IMR-90 (cell line): ENCODE measurements at regions not wholly inside any gene's neighbourhood (a gene's known extent, or its start where the extent isn't known, plus 50 kb on each side); places are given as distances from the start of the nearest gene placed in this dataset.

ENCODE experiments used
- ATAC-seq: fragments of 200-7000 bp; cut with Tn5 transposase; 2 replicates; pipeline ENCODE4 v1.9.1; 2020; ENCODE audit warnings: low read depth, mild to moderate bottlenecking, moderate library complexity
- BruUV-seq: library from RNA; stranded (reverse); fragments of 400-500 nt; replicated peaks from 2 replicates; lab custom pipeline; 2021; lab: Mats Ljungman, UMichigan
- CTCF ChIA-PET: fragments of 300-600 bp; formaldehyde crosslinking; extraction: SDS; loops from one replicate; lab custom pipeline; 2021; ENCODE audit warnings: antibody characterized with exemption; lab: Yijun Ruan, JAX
- POLR2A ChIA-PET: fragments of 300-600 bp; sonication (Branson Sonifier 250); formaldehyde crosslinking; loops from one replicate; lab custom pipeline; 2022; ENCODE audit warnings: antibody characterized with exemption; ENCODE audit not compliant: unreplicated experiment; lab: Charles Lee
- DNase-seq: peaks from one replicate; pipeline ENCODE4 v3.0.0; 2013
- H2AFZ ChIP-seq: replicated peaks from 2 replicates; pipeline ENCODE3; 2013; ENCODE audit warnings: low read length, mild to moderate bottlenecking; ENCODE audit not compliant: poor library complexity
- H2AK5ac ChIP-seq: 2 replicates; pipeline ENCODE4 v1.6.1; 2013; ENCODE audit warnings: low read depth, low read length, inconsistent platforms
- H2AK9ac ChIP-seq: replicated peaks from 2 replicates; pipeline ENCODE3; 2013; ENCODE audit warnings: mild to moderate bottlenecking, low read depth, low read length, moderate library complexity; ENCODE audit not compliant: poor library complexity
- H2BK120ac ChIP-seq: 2 replicates; pipeline ENCODE4 v1.6.1; 2013; ENCODE audit warnings: low read depth, low read length, inconsistent platforms
- H2BK15ac ChIP-seq: 3 replicates; pipeline ENCODE4 v1.6.1; 2013; ENCODE audit warnings: low read depth, low read length, inconsistent platforms
- H2BK20ac ChIP-seq: 2 replicates; pipeline ENCODE4 v1.6.1; 2013; ENCODE audit warnings: low read depth, mild to moderate bottlenecking, inconsistent platforms, low read length, moderate library complexity
- H2BK5ac ChIP-seq: 2 replicates; pipeline ENCODE4 v1.6.1; 2013; ENCODE audit warnings: mild to moderate bottlenecking, low read depth, low read length, inconsistent platforms; ENCODE audit not compliant: poor library complexity, severe bottlenecking
- H3K14ac ChIP-seq: replicated peaks from 2 replicates; pipeline ENCODE4 v1.6.1; 2013; ENCODE audit warnings: low read depth, low read length, inconsistent platforms
- H3K18ac ChIP-seq: 2 replicates; pipeline ENCODE4 v1.6.1; 2013; ENCODE audit warnings: low read depth, low read length, control low read depth
- H3K23ac ChIP-seq: 2 replicates; pipeline ENCODE4 v1.6.1; 2013; ENCODE audit warnings: low read depth, low read length, inconsistent platforms
- H3K27ac ChIP-seq: 2 replicates; pipeline ENCODE4 v1.5.1; 2013; ENCODE audit warnings: mild to moderate bottlenecking, control low read depth, low read length; ENCODE audit not compliant: insufficient read depth
- H3K27me3 ChIP-seq: 2 replicates; pipeline ENCODE4 v1.6.1; 2013; ENCODE audit warnings: low read length; ENCODE audit not compliant: control insufficient read depth, insufficient read depth
- H3K36me3 ChIP-seq: 2 replicates; pipeline ENCODE4 v1.6.1; 2013; ENCODE audit warnings: low read length, mixed read lengths; ENCODE audit not compliant: control insufficient read depth, insufficient read depth
- H3K4ac ChIP-seq: 2 replicates; pipeline ENCODE4 v1.6.1; 2013; ENCODE audit warnings: low read depth, low read length, inconsistent platforms
- H3K4me1 ChIP-seq: 2 replicates; pipeline ENCODE4 v1.6.1; 2013; ENCODE audit warnings: low read length, mixed read lengths; ENCODE audit not compliant: control insufficient read depth, insufficient read depth
- H3K4me2 ChIP-seq: 2 replicates; pipeline ENCODE4 v1.6.1; 2013; ENCODE audit warnings: low read depth, mild to moderate bottlenecking, control low read depth, low read length, moderate library complexity
- H3K4me3 ChIP-seq: 2 replicates; pipeline ENCODE4 v1.5.1; 2013; ENCODE audit warnings: low read depth, mild to moderate bottlenecking, control low read depth, low read length, moderate library complexity; ENCODE audit not compliant: insufficient read depth
- H3K56ac ChIP-seq: 2 replicates; pipeline ENCODE4 v1.6.1; 2013; ENCODE audit warnings: low read length, inconsistent platforms; ENCODE audit not compliant: insufficient read depth; ENCODE audit errors: extremely low read depth
- H3K79me1 ChIP-seq, 2 experiments: 2 replicates each; pipeline ENCODE4 v1.6.1; 2013; ENCODE audit warnings: low read length in 2 of 2, inconsistent platforms in 1 of 2, low read depth in 1 of 2
- H3K9ac ChIP-seq: 2 replicates; pipeline ENCODE4 v1.6.1; 2013; ENCODE audit warnings: low read depth, low read length, control low read depth
- H3K9me1 ChIP-seq: 2 replicates; pipeline ENCODE4 v1.6.1; 2013; ENCODE audit warnings: low read length, inconsistent platforms; ENCODE audit not compliant: insufficient read depth
- H3K9me3 ChIP-seq: 2 replicates; pipeline ENCODE4 v1.6.1; 2013; ENCODE audit warnings: low read length; ENCODE audit not compliant: control insufficient read depth, insufficient read depth
- H4K20me1 ChIP-seq: 2 replicates; pipeline ENCODE4 v1.6.1; 2013; ENCODE audit warnings: low read length, inconsistent platforms; ENCODE audit not compliant: insufficient read depth
- H4K5ac ChIP-seq: 2 replicates; pipeline ENCODE4 v1.6.1; 2013; ENCODE audit warnings: mild to moderate bottlenecking, low read depth, low read length, control low read depth
- H4K8ac ChIP-seq, 2 experiments: 2 replicates each; pipeline ENCODE4 v1.6.1; 2013; ENCODE audit warnings: low read depth in 2 of 2, low read length in 2 of 2, control low read depth in 1 of 2, inconsistent platforms in 1 of 2
- H4K91ac ChIP-seq: 2 replicates; pipeline ENCODE4 v1.6.1; 2013; ENCODE audit warnings: low read depth, low read length, inconsistent platforms; ENCODE audit not compliant: insufficient read depth
- BHLHE40 ChIP-seq: fragments of 150-350 bp; IDR thresholded peaks from 2 replicates; pipeline ENCODE4 v1.6.1; 2016; ENCODE audit warnings: mild to moderate bottlenecking, low read depth, low read length
- CEBPB ChIP-seq: IDR thresholded peaks from 2 replicates; pipeline ENCODE4 v1.6.1; 2012; ENCODE audit warnings: low read depth, low read length, improper control_type of control experiment
- CHD1 ChIP-seq: IDR thresholded peaks from 2 replicates; pipeline ENCODE4 v1.6.1; 2012; ENCODE audit warnings: low read depth, low read length, improper control_type of control experiment
- CTCF ChIP-seq: conservative IDR thresholded peaks from 2 replicates; pipeline ENCODE4 v1.5.1; 2012; ENCODE audit warnings: mild to moderate bottlenecking, low read depth, low read length, improper control_type of control experiment
- ELK1 ChIP-seq: fragments of 150-350 bp; IDR thresholded peaks from 2 replicates; pipeline ENCODE4 v1.6.1; 2016; ENCODE audit warnings: low read depth, mild to moderate bottlenecking, low read length, moderate library complexity, borderline replicate concordance
- FOS ChIP-seq: fragments of 150-350 bp; IDR thresholded peaks from 2 replicates; pipeline ENCODE4 v1.6.1; 2016; ENCODE audit warnings: low read depth, low read length
- MAFK ChIP-seq: IDR thresholded peaks from 2 replicates; pipeline ENCODE4 v1.6.1; 2012; ENCODE audit warnings: low read depth, low read length, improper control_type of control experiment
- MAZ ChIP-seq: IDR thresholded peaks from 2 replicates; pipeline ENCODE4 v1.6.1; 2012; ENCODE audit warnings: low read depth, mild to moderate bottlenecking, low read length, improper control_type of control experiment, moderate library complexity, borderline replicate concordance
- NFE2L2 ChIP-seq: fragments of 150-350 bp; IDR thresholded peaks from 2 replicates; pipeline ENCODE4 v1.6.1; 2016; ENCODE audit warnings: low read depth, mild to moderate bottlenecking, low read length
- POLR2A ChIP-seq: IDR thresholded peaks from 2 replicates; pipeline ENCODE4 v1.6.1; 2012; ENCODE audit warnings: mild to moderate bottlenecking, low read depth, low read length
- RAD21 ChIP-seq: IDR thresholded peaks from 2 replicates; pipeline ENCODE4 v1.6.1; 2012; ENCODE audit warnings: low read length, improper control_type of control experiment
- RCOR1 ChIP-seq: IDR thresholded peaks from 2 replicates; pipeline ENCODE4 v1.6.1; 2012; ENCODE audit warnings: mild to moderate bottlenecking, low read length, improper control_type of control experiment; ENCODE audit not compliant: insufficient replicate concordance
- RFX5 ChIP-seq: IDR thresholded peaks from 2 replicates; pipeline ENCODE4 v1.8.0; 2012; ENCODE audit warnings: low read depth, mild to moderate bottlenecking, low read length, moderate library complexity
- SMC3 ChIP-seq: fragments of 150-350 bp; IDR thresholded peaks from 2 replicates; pipeline ENCODE4 v1.6.1; 2016; ENCODE audit warnings: low read depth, mild to moderate bottlenecking, antibody characterized with exemption, low read length, moderate library complexity
- USF2 ChIP-seq: fragments of 150-350 bp; IDR thresholded peaks from 2 replicates; pipeline ENCODE4 v1.6.1; 2017; ENCODE audit warnings: mild to moderate bottlenecking, antibody characterized with exemption, low read length, low read depth
- WGBS, 2 experiments: methylation state at CpG; one replicate each; pipeline versions ENCODE4 v1.1.5 to v1.1.7; 2013; ENCODE audit warnings: missing lambda C conversion rate in 2 of 2; ENCODE audit not compliant: insufficient read length in 1 of 2; ENCODE audit errors: extremely low coverage in 2 of 2; 5-methylcytosine and 5-hydroxymethylcytosine counted together
- dilution Hi-C: fragments of 300-500 bp; cut with HindIII; formaldehyde crosslinking; loops from one replicate; pipeline ENCODE4 v1.14.3; 2018; ENCODE audit warnings: low sequenced_read_pairs; ENCODE audit not compliant: unreplicated experiment
- in situ Hi-C: fragments of 300-500 bp; cut with MboI; formaldehyde crosslinking; loops from 3 replicates; pipeline ENCODE4 v1.14.3; 2019; ENCODE audit warnings: low sequenced_read_pairs, inconsistent platforms, mixed read lengths
- intact Hi-C: fragments of 100-400 bp; cut with micrococcal nuclease; formaldehyde crosslinking; loops from 2 replicates; pipeline ENCODE4 v1.10.0; 2022

GRCh38 chr16:86221085-86221484 lies 289.2 kb upstream of the FOXF1 start:
- intact Hi-C loops (loop anchor here (1.0 to 5.0 kb wide), 8 partner anchors 50 to 399 kb away; partner anchors contain the start of gene FOXF1), dilution Hi-C loops (no loop called here), in situ Hi-C loops (loop anchor here (5.0 to 10.0 kb wide), 4 partner anchors 74 to 291 kb away; partner anchors contain the start of gene FOXF1)
- peak overlapping the region; percentile 89 for H3K4me2 ChIP-seq
- no peaks in the 10 kb centered on the region for H4K20me1 ChIP-seq
- peak overlapping the region; percentile 98 for H3K4ac ChIP-seq
- no peaks in the 10 kb centered on the region for H3K9me3 ChIP-seq
- ChIA-PET CTCF (interaction anchor here (1.1 to 1.2 kb wide), 2 partner anchors 31 to 82 kb away, joined by 3 to 5 read pairs; no protein-coding TSS in a partner anchor), POLR2A (interaction anchor here (0.6 to 2.9 kb wide), 6 partner anchors 53 to 296 kb away, joined by 3 to 21 read pairs (median 8); partner anchors contain the start of gene FOXF1)
- H3K56ac ChIP-seq, result peak overlapping the region; percentile 100
- no TSS peak for BruUV-seq
- peak overlapping the region; percentile 99 for H2BK5ac ChIP-seq
- peak; percentile 62 for ATAC-seq
- peak overlapping the region; percentile 100 for H3K23ac ChIP-seq
- H3K36me3 ChIP-seq, result no peaks in the 10 kb centered on the region
- H4K5ac ChIP-seq, result peak overlapping the region; percentile 96; the same call in 1 of the 2 replicates
- H4K91ac ChIP-seq, result peak overlapping the region; percentile 98
- peak overlapping the region; percentile 99 for H2BK20ac ChIP-seq
- H3K27me3 ChIP-seq, result no peaks in the 10 kb centered on the region
- H3K14ac ChIP-seq, result peak overlapping the region; percentile 99; the same call in 1 of the 2 replicates
- H3K4me1 ChIP-seq, result peaks cover 28% of the 10 kb centered on the region
- H3K27ac ChIP-seq, result peak overlapping the region; percentile 96
- H3K9me1 ChIP-seq, result peaks cover 26% of the 10 kb centered on the region
- peak overlapping the region; percentile 83; the same call in 2 of the 3 replicates for H2BK15ac ChIP-seq
- no peak overlapping the region for H2AK9ac ChIP-seq
- H2AFZ ChIP-seq, result peak overlapping the region; percentile 44
- H2BK120ac ChIP-seq, result peak overlapping the region; percentile 100
- peak overlapping the region; percentile 98 for H3K18ac ChIP-seq
- peak overlapping the region; percentile 60; the same call in 1 of the 2 replicates for H3K9ac ChIP-seq
- 0% methylated on average over 3 of the region's 8 CpGs; no CpG with 5 or more reads in 1 of the 2 experiments for WGBS, 2 experiments
- peak; percentile 98 for DNase-seq
- peak overlapping the region; percentile 97; the same call in 1 of the 2 replicates for H2AK5ac ChIP-seq
- peak overlapping the region; percentile 83 to 98; a peak in 3 of 4 replicates for H4K8ac ChIP-seq
- peaks cover 4 to 53% of the 10 kb centered on the region in 2 experiments; a peak in 3 of 4 replicates for H3K79me1 ChIP-seq
- H3K4me3 ChIP-seq, result no peak overlapping the region
- TF ChIP-seq MAFK (peak; percentile 76), CTCF (no peak), MAZ (peak; percentile 72; the same call in 1 of the 2 replicates), BHLHE40 (peak; percentile 86), RAD21 (peak; percentile 26; the same call in 1 of the 2 replicates), FOS (peak; percentile 77), RFX5 (no peak), POLR2A (no peak; the same call in 1 of the 2 replicates), CEBPB (peak; percentile 64; the same call in 1 of the 2 replicates), RCOR1 (no peak), NFE2L2 (peak; percentile 46; the same call in 1 of the 2 replicates), SMC3 (no peak), USF2 (no peak), ELK1 (no peak), CHD1 (no peak; the same call in 1 of the 2 replicates)
